Heart left ventricle (tissue), 13 donors: ENCODE measurements at regions not wholly inside any gene's neighbourhood (a gene's known extent, or its start where the extent isn't known, plus 50 kb on each side); places are given as distances from the start of the nearest gene placed in this dataset.

ENCODE experiments used
- CTCF ChIP-seq, 12 donors: fragments of 200-600 bp; sonication (generic) in 4 of 12; IDR thresholded peaks; one replicate each; pipeline versions ENCODE4 v1.5.0 to v1.8.0; 2018 to 2022; ENCODE audit warnings: antibody characterized with exemption in 12 of 12, mild to moderate bottlenecking in 5 of 12
- POLR2A ChIP-seq, 2 donors: fragments of 450-650 bp; IDR thresholded peaks; one replicate each; pipeline ENCODE4 v1.6.1; 2017; ENCODE audit warnings: antibody characterized with exemption in 2 of 2, mild to moderate bottlenecking in 2 of 2, moderate library complexity in 2 of 2
- donor health status: ischemic (EF 13 %, LVEDD 7.1; RV severe dilation, severe dysfunction).
- donor health status: DM: no; HTN: yes; CAD: no.
- donor health status: DM: no; HTN: no; CAD: no.
- donor health status: ischemic (EF 25% LVEDD 6.9; RV normal size, moderate dysfunction).
- donor health status: ischemic (EF 25% LVEDD 5.7; RV mildly dilated, moderate dysfunction).
- donor health status: ischemic (EF 35%, LVEDD 5.7; RV mildly dilated, moderate dysfunction).
- donor health status: nonischemic (EF 11% LVEDD 7.7; RV severe dilation, severe dysfunction).
- donor health status: DM: yes; HTN: yes; CAD: no.
- donor health status: PGD.
- donor health status: ischemic (EF 29% LVEDD 5.4; RV normal size, mild dysfunction).
- donor health status: nonischemic (EF 23%, LVEDD 6.1; RV moderate dilation, normal function).

- TF ChIP-seq CTCF (IDR thresholded peaks at IDR 0.05), result no peak
- TF ChIP-seq POLR2A (IDR thresholded peaks at IDR 0.05), result no peak
Measured at GRCh38 chr1:218165701-218166114, 119.4 kb upstream of the RRP15 start.
